Spleen (tissue), 11 donors: ENCODE measurements at regions not wholly inside any gene's neighbourhood (a gene's known extent, or its start where the extent isn't known, plus 50 kb on each side); places are given as distances from the start of the nearest gene placed in this dataset.
A peak's percentile ranks its signal among the peaks of the same experiment; 100 is the strongest.

Experiments
- DNase-seq: peaks from one replicate; pipeline ENCODE4 v3.0.0-alpha.2; 2020
- H3K27ac ChIP-seq, 8 donors: fragments of 200-600 bp; sonication (generic) in 7 of 8; 1 replicate in 4 of 8; 2 replicates in 4 of 8; pipeline versions ENCODE4 v1.5.0 to v1.8.0; 2016 to 2021; ENCODE audit warnings: inconsistent platforms in 4 of 8, mild to moderate bottlenecking in 4 of 8, moderate library complexity in 1 of 8
- H3K27me3 ChIP-seq, 7 donors: fragments of 200-600 bp; sonication (generic) in 6 of 7; replicated peaks in 1 of 7; 1 replicate in 4 of 7; 2 replicates in 3 of 7; pipeline versions ENCODE4 v1.5.0 to v1.8.0; 2016 to 2021; ENCODE audit warnings: inconsistent platforms in 3 of 7, mild to moderate bottlenecking in 1 of 7
- H3K36me3 ChIP-seq, 6 donors: fragments of 200-600 bp; sonication (generic) in 5 of 6; 1 replicate in 4 of 6; 2 replicates in 2 of 6; pipeline versions ENCODE4 v1.5.0 to v1.8.0; 2016 to 2021; ENCODE audit warnings: inconsistent platforms in 2 of 6
- H3K4me1 ChIP-seq, 6 donors: fragments of 200-600 bp; sonication (generic) in 5 of 6; 1 replicate in 3 of 6; 2 replicates in 3 of 6; pipeline versions ENCODE4 v1.5.0 to v1.8.0; 2016 to 2021; ENCODE audit warnings: inconsistent platforms in 3 of 6
- H3K4me3 ChIP-seq, 8 donors: fragments of 200-600 bp; sonication (generic) in 7 of 8; 1 replicate in 4 of 8; 2 replicates in 4 of 8; pipeline versions ENCODE4 v1.5.0 to v1.8.0; 2016 to 2021; ENCODE audit warnings: inconsistent platforms in 4 of 8, mild to moderate bottlenecking in 4 of 8, moderate library complexity in 2 of 8
- H3K9me3 ChIP-seq, 8 donors: fragments of 200-600 bp; sonication (generic) in 7 of 8; 1 replicate in 4 of 8; 2 replicates in 4 of 8; pipeline versions ENCODE4 v1.5.0 to v1.8.0; 2016 to 2021; ENCODE audit warnings: inconsistent platforms in 4 of 8
- POLR2A ChIP-seq, 3 donors: fragments of 450-650 bp; IDR thresholded peaks; one replicate each; pipeline ENCODE4 v1.5.1; 2017; ENCODE audit warnings: antibody characterized with exemption in 3 of 3, mild to moderate bottlenecking in 1 of 3
- POLR2AphosphoS5 ChIP-seq, 3 donors: sonication (generic); formaldehyde crosslinking; IDR thresholded peaks; one replicate each; pipeline ENCODE4 v1.5.1; 2017; ENCODE audit warnings: antibody characterized with exemption in 3 of 3
- WGBS, 5 donors: extraction: QIAGEN DNeasy Blood & Tissue Kit in 3 of 5; methylation state at CpG; one replicate each; pipeline versions ENCODE4 v1.1.5 to v1.1.7; 2013 to 2018; 5-methylcytosine and 5-hydroxymethylcytosine counted together
- intact Hi-C: fragments of 100-400 bp; cut with DNase I; formaldehyde crosslinking; loops from one replicate; pipeline ENCODE4 v1.15.0; 2023; ENCODE audit warnings: low total_unique reads
- TF ChIP-seq, protein P1 (sequence below), 11 experiments: fragments of 200-600 bp in 7 of 11; fragments of 450-650 bp in 4 of 11; sonication (generic) in 4 of 11; IDR thresholded peaks in 8 of 11; conservative IDR thresholded peaks in 3 of 11; 1 replicate in 7 of 11; 2 replicates in 4 of 11; pipeline versions ENCODE4 v1.4.0 to v1.8.0; 2016 to 2021; ENCODE audit warnings: antibody characterized with exemption in 11 of 11, inconsistent platforms in 4 of 11, mild to moderate bottlenecking in 1 of 11
- donor health status: healthy with polysubstance abuse.
- donor health status: DM: no; HTN: no; CAD: no; lungs with moderate emphysema.
- donor health status: DM: no; HTN: no; CAD: no.
- donor health status: Bipolar disorder and iron deficiency.
- donor health status: healthy.
- donor health status: DM: no; HTN: no; CAD: no.
- donor health status: DM: yes; HTN: yes; CAD: no.

GRCh38 chr18:47602273-47602897 lies 328.1 kb downstream of the SMAD2 start:
- 69 to 84% (median 77%) methylated on average over 7 to 11 of the region's 11 CpGs for WGBS, 5 donors
- peaks cover 0 to 10% (median 0%) of the 10 kb centered on the region in 7 donors for H3K27me3 ChIP-seq
- no peaks in the 10 kb centered on the region for H3K36me3 ChIP-seq
- H3K4me1 ChIP-seq = peaks cover 0 to 6% (median 0%) of the 10 kb centered on the region in 6 donors
- intact Hi-C loops = no loop called here
- no peak for DNase-seq
- H3K4me3 ChIP-seq = no peak overlapping the region
- no peaks in the 10 kb centered on the region for H3K9me3 ChIP-seq
- TF ChIP-seq, protein P1, sequence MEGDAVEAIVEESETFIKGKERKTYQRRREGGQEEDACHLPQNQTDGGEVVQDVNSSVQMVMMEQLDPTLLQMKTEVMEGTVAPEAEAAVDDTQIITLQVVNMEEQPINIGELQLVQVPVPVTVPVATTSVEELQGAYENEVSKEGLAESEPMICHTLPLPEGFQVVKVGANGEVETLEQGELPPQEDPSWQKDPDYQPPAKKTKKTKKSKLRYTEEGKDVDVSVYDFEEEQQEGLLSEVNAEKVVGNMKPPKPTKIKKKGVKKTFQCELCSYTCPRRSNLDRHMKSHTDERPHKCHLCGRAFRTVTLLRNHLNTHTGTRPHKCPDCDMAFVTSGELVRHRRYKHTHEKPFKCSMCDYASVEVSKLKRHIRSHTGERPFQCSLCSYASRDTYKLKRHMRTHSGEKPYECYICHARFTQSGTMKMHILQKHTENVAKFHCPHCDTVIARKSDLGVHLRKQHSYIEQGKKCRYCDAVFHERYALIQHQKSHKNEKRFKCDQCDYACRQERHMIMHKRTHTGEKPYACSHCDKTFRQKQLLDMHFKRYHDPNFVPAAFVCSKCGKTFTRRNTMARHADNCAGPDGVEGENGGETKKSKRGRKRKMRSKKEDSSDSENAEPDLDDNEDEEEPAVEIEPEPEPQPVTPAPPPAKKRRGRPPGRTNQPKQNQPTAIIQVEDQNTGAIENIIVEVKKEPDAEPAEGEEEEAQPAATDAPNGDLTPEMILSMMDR (IDR thresholded peaks at IDR 0.05 in 8 of 11, conservative IDR thresholded peaks at IDR 0.05 in 3 of 11) = no peak
- TF ChIP-seq POLR2AphosphoS5 (IDR thresholded peaks at IDR 0.05) (no peak), POLR2A (IDR thresholded peaks at IDR 0.05) (no peak)
- H3K27ac ChIP-seq = no peak overlapping the region

GRCh38 chr18:47601581-47602272 lies 328.7 kb downstream of the SMAD2 start:
- intact Hi-C loops = no loop called here

GRCh38 chr18:47595831-47596501 lies 334.5 kb downstream of the SMAD2 start:
- DNase-seq = no peak
- TF ChIP-seq POLR2AphosphoS5 (IDR thresholded peaks at IDR 0.05) = no peak
- TF ChIP-seq, protein P1 (IDR thresholded peaks at IDR 0.05 in 8 of 11, conservative IDR thresholded peaks at IDR 0.05 in 3 of 11) = peak in 6 of 11 experiments; percentile 16 to 48 (median 37)
- Histone ChIP-seq H3K27me3 (peaks cover 0 to 45% (median 14%) of the 10 kb centered on the region in 7 donors), H3K4me1 (no peaks in the 10 kb centered on the region), H3K36me3 (no peaks in the 10 kb centered on the region), H3K9me3 (peaks cover 0 to 13% (median 2%) of the 10 kb centered on the region in 8 donors), H3K27ac (no peak overlapping the region), H3K4me3 (no peak overlapping the region)
- intact Hi-C loops = no loop called here
- 0 to 13% (median 4%) methylated on average over 2 of the region's 2 CpGs for WGBS, 5 donors

More at GRCh38 chr18:47601581-47602272, 328.7 kb downstream of the SMAD2 start:
- TF ChIP-seq POLR2A (IDR thresholded peaks at IDR 0.05) = no peak
- TF ChIP-seq POLR2AphosphoS5 (IDR thresholded peaks at IDR 0.05) = no peak
- TF ChIP-seq, protein P1 (IDR thresholded peaks at IDR 0.05 in 8 of 11, conservative IDR thresholded peaks at IDR 0.05 in 3 of 11) = no peak
- H3K27ac ChIP-seq = no peak overlapping the region
- H3K4me3 ChIP-seq = no peak overlapping the region
- no peaks in the 10 kb centered on the region for H3K36me3 ChIP-seq
- 79 to 83% (median 80%) methylated on average over 13 of the region's 13 CpGs for WGBS, 5 donors
- no peak for DNase-seq
- H3K9me3 ChIP-seq = no peaks in the 10 kb centered on the region
- peaks cover 0 to 10% (median 0%) of the 10 kb centered on the region in 7 donors for H3K27me3 ChIP-seq
- H3K4me1 ChIP-seq = peaks cover 0 to 6% (median 0%) of the 10 kb centered on the region in 6 donors

DNA sequence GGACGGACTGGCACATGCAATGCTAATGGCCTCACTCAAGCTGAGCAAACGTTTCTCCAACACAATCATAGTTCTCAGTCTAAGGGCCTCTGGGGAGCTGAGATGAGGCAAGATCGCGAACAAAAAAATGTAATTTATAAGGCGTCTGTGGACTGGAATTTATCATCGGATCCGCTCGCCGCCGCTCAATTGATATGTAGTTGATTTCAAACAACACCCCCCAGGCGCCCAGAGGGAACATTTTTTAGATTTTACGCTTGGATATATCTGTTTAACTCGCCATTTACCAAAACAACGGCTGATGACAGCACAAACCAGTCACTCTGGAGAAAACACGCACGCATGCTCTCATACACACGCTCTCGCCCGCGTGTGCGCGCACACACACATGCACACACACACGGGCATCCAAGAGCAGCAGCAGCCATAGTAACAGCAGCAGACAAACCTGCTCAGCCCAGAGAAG lies 335.8 kb downstream of the SMAD2 start:
- no peak for DNase-seq
- Histone ChIP-seq H3K36me3 (no peaks in the 10 kb centered on the region), H3K27me3 (peaks cover 0 to 50% (median 14%) of the 10 kb centered on the region in 7 donors), H3K9me3 (peaks cover 0 to 13% (median 2%) of the 10 kb centered on the region in 8 donors), H3K4me1 (no peaks in the 10 kb centered on the region), H3K27ac (no peak overlapping the region), H3K4me3 (no peak overlapping the region)
- TF ChIP-seq, protein P1 (IDR thresholded peaks at IDR 0.05 in 8 of 11, conservative IDR thresholded peaks at IDR 0.05 in 3 of 11) = no peak
- no peak for TF ChIP-seq POLR2AphosphoS5 (IDR thresholded peaks at IDR 0.05)
- TF ChIP-seq POLR2A (IDR thresholded peaks at IDR 0.05) = no peak
- WGBS, 5 donors = 81 to 86% (median 83%) methylated on average over 23 of the region's 23 CpGs
- intact Hi-C loops = no loop called here
